Retinal pigment epithelial cell (primary cell): ENCODE measurements at regions not wholly inside any gene's neighbourhood (a gene's known extent, or its start where the extent isn't known, plus 50 kb on each side); places are given as distances from the start of the nearest gene placed in this dataset.

Source experiments
- DNase-seq: peaks from one replicate; pipeline ENCODE4 v3.0.0-alpha.2; 2010; ENCODE audit warnings: low read depth
- H3K4me3 ChIP-seq: 2 replicates; pipeline ENCODE4 v1.5.1; 2011; ENCODE audit warnings: mild to moderate bottlenecking, low read length, control low read depth, moderate library complexity
- CTCF ChIP-seq: conservative IDR thresholded peaks from 2 replicates; pipeline ENCODE4 v1.5.1; 2011; ENCODE audit warnings: low read depth, low read length, control low read depth, inconsistent platforms

GRCh38 chr6:48755315-48755714 is 644.3 kb upstream of the PTCHD4 start:
- H3K4me3 ChIP-seq, result no peak overlapping the region
- DNase-seq, result no peak
- no peak for TF ChIP-seq CTCF

- DNase-seq, result peak; percentile 77
- H3K4me3 ChIP-seq, result no peak overlapping the region
- no peak for TF ChIP-seq CTCF
These were observed 643.6 kb upstream of the PTCHD4 start for GRCh38 chr6:48754641-48755040.

- no peak for DNase-seq
- H3K4me3 ChIP-seq, result no peak overlapping the region
- no peak for TF ChIP-seq CTCF
These were observed 639.9 kb upstream of the PTCHD4 start for GRCh38 chr6:48750861-48751260.

GRCh38 chr6:48747471-48747870 is 636.5 kb upstream of the PTCHD4 start:
- DNase-seq, result no peak
- no peak for TF ChIP-seq CTCF
- H3K4me3 ChIP-seq, result no peak overlapping the region

- DNase-seq, result no peak
- no peak for TF ChIP-seq CTCF
- H3K4me3 ChIP-seq, result no peak overlapping the region
These were observed 636.0 kb upstream of the PTCHD4 start for GRCh38 chr6:48747040-48747439.

GRCh38 chr6:48744948-48745347 is 634.0 kb upstream of the PTCHD4 start:
- DNase-seq, result peak; percentile 27
- no peak for TF ChIP-seq CTCF
- no peak overlapping the region for H3K4me3 ChIP-seq

- no peak for DNase-seq
- H3K4me3 ChIP-seq, result no peak overlapping the region
- no peak for TF ChIP-seq CTCF
These were observed 632.7 kb upstream of the PTCHD4 start for GRCh38 chr6:48743738-48744137.
